K562 (cell line): ENCODE measurements at regions not wholly inside any gene's neighbourhood (a gene's known extent, or its start where the extent isn't known, plus 50 kb on each side); places are given as distances from the start of the nearest gene placed in this dataset.

Experiments
- MAFF ChIP-seq: IDR thresholded peaks from 2 replicates; pipeline ENCODE4 v1.6.1; 2012; ENCODE audit warnings: low read length, improper control_type of control experiment
- POLR2A ChIP-seq: fragments of 450-650 bp; conservative IDR thresholded peaks from 2 replicates; pipeline ENCODE4 v1.6.1; 2016
- TF ChIP-seq, protein P1 (sequence below): sonication (generic); formaldehyde crosslinking; IDR thresholded peaks from 2 replicates; pipeline ENCODE4 v1.9.0; 2022; ENCODE audit warnings: mild to moderate bottlenecking, missing genetic modification reagents
- TF ChIP-seq, protein P2 (sequence below), 2 experiments: fragments of 200-800 bp in 1 of 2; sonication (Bioruptor generic) in 1 of 2; sonication (generic) in 1 of 2; formaldehyde crosslinking in 1 of 2; IDR thresholded peaks in 1 of 2; conservative IDR thresholded peaks in 1 of 2; 2 replicates each; pipeline versions ENCODE4 v1.5.0 to v1.6.1; 2016 to 2020; ENCODE audit warnings: missing compliant biosample characterization in 1 of 2, missing genetic modification characterization in 1 of 2, missing genetic modification reagents in 1 of 2
- TF ChIP-seq, protein P3 (sequence below), 3 experiments: IDR thresholded peaks in 2 of 3; conservative IDR thresholded peaks in 1 of 3; 2 replicates each; pipeline ENCODE4 v1.5.1; 2011 to 2012; ENCODE audit warnings: low read length in 3 of 3, mild to moderate bottlenecking in 3 of 3, control low read depth in 2 of 3, improper control_type of control experiment in 1 of 3, inconsistent platforms in 1 of 3, low read depth in 1 of 3, mixed read lengths in 1 of 3, moderate library complexity in 1 of 3; ENCODE audit not compliant: insufficient read depth in 2 of 3

DNA sequence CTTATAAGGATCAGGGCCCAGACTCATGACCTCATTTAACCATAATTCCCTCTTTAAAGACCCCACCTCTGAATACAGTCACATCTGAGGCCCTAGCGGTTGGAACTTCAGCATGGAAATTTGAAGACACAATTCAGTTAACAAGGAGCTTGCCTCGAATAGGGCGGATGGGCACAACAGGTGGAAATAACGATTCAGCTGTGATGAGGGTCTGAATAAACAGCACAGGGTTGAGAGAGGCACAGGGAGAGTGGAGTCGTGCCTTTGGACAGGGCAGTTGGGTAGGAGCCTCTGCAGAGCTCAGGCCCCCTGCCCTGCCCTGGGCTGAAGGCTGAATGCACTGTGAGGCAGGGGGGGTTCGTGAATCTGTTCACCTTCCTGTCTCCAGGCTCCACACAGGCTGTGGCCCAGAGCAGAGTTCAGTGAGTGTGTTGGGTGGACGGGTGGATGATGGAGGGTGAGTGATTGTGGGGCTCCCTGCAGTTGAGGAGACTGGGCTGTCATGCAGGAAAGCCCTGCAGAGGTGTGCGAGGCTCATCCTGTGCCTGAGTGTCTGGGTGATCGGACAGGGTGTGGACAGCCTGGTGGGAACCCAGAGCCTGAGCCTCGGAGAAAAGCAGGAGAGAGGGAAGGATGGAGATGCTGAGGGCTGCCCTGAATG is 243.1 kb downstream of the FOXD2 start:
- TF ChIP-seq, protein P1, sequence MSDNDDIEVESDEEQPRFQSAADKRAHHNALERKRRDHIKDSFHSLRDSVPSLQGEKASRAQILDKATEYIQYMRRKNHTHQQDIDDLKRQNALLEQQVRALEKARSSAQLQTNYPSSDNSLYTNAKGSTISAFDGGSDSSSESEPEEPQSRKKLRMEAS (CRISPR knock-in tag): no peak
- TF ChIP-seq, protein P2, sequence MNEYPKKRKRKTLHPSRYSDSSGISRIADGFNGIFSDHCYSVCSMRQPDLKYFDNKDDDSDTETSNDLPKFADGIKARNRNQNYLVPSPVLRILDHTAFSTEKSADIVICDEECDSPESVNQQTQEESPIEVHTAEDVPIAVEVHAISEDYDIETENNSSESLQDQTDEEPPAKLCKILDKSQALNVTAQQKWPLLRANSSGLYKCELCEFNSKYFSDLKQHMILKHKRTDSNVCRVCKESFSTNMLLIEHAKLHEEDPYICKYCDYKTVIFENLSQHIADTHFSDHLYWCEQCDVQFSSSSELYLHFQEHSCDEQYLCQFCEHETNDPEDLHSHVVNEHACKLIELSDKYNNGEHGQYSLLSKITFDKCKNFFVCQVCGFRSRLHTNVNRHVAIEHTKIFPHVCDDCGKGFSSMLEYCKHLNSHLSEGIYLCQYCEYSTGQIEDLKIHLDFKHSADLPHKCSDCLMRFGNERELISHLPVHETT (CRISPR knock-in tag; conservative IDR thresholded peaks at IDR 0.05 in 1 of 2, IDR thresholded peaks at IDR 0.05 in 1 of 2): no peak
- TF ChIP-seq POLR2A: no peak
- TF ChIP-seq, protein P3, sequence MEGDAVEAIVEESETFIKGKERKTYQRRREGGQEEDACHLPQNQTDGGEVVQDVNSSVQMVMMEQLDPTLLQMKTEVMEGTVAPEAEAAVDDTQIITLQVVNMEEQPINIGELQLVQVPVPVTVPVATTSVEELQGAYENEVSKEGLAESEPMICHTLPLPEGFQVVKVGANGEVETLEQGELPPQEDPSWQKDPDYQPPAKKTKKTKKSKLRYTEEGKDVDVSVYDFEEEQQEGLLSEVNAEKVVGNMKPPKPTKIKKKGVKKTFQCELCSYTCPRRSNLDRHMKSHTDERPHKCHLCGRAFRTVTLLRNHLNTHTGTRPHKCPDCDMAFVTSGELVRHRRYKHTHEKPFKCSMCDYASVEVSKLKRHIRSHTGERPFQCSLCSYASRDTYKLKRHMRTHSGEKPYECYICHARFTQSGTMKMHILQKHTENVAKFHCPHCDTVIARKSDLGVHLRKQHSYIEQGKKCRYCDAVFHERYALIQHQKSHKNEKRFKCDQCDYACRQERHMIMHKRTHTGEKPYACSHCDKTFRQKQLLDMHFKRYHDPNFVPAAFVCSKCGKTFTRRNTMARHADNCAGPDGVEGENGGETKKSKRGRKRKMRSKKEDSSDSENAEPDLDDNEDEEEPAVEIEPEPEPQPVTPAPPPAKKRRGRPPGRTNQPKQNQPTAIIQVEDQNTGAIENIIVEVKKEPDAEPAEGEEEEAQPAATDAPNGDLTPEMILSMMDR (IDR thresholded peaks at IDR 0.05 in 2 of 3, conservative IDR thresholded peaks at IDR 0.05 in 1 of 3; ENCODE audit: insufficient read depth in 2 of 3, low read depth in 1 of 3, low read length in 3 of 3): no peak
- TF ChIP-seq MAFF: no peak
